ENCODE measurements at regions not wholly inside any gene's neighbourhood (a gene's known extent, or its start where the extent isn't known, plus 50 kb on each side); places are given as distances from the start of the nearest gene placed in this dataset.

GRCh38 chr9:71632776-71633175 is 135.5 kb downstream of the CEMIP2 start:
- Histone ChIP-seq H3K4me3 (no peak overlapping the region), H3K36me3 (no peaks in the 10 kb centered on the region), H3K27me3 (replicated peaks; ENCODE audit: insufficient read depth) (no peaks in the 10 kb centered on the region), H3K27ac (no peak overlapping the region), H3K9me3 (no peaks in the 10 kb centered on the region), H3K4me1 (replicated peaks) (no peaks in the 10 kb centered on the region)
- intact Hi-C loops (cut with DNase I) = no loop called here
- 90% methylated on average over 5 of the region's 5 CpGs for WGBS
- no peak for TF ChIP-seq POLR2A (IDR thresholded peaks at IDR 0.05)
- TF ChIP-seq POLR2AphosphoS5 (IDR thresholded peaks at IDR 0.05) = no peak
- TF ChIP-seq CTCF (IDR thresholded peaks at IDR 0.05) = no peak
- DNase-seq (ENCODE audit: low spot score) = no peak

GRCh38 chr9:71630377-71630995 is 137.8 kb downstream of the CEMIP2 start:
- 81% methylated on average over 3 of the region's 3 CpGs for WGBS
- intact Hi-C loops (cut with DNase I) = no loop called here
- no peaks in the 10 kb centered on the region for H3K9me3 ChIP-seq
- no peaks in the 10 kb centered on the region for H3K36me3 ChIP-seq
- TF ChIP-seq POLR2AphosphoS5 (IDR thresholded peaks at IDR 0.05) (no peak), CTCF (IDR thresholded peaks at IDR 0.05) (no peak), POLR2A (IDR thresholded peaks at IDR 0.05) (no peak)
- H3K27ac ChIP-seq = no peak overlapping the region
- H3K4me3 ChIP-seq = no peak overlapping the region
- no peaks in the 10 kb centered on the region for H3K4me1 ChIP-seq (replicated peaks)
- H3K27me3 ChIP-seq (replicated peaks; ENCODE audit: insufficient read depth) = no peaks in the 10 kb centered on the region
- DNase-seq (ENCODE audit: low spot score) = no peak

- Histone ChIP-seq H3K4me1 (replicated peaks) (no peaks in the 10 kb centered on the region), H3K9me3 (no peaks in the 10 kb centered on the region), H3K4me3 (no peak overlapping the region), H3K27me3 (replicated peaks; ENCODE audit: insufficient read depth) (no peaks in the 10 kb centered on the region), H3K36me3 (no peaks in the 10 kb centered on the region), H3K27ac (no peak overlapping the region)
- 50% methylated on average over 3 of the region's 3 CpGs for WGBS
- TF ChIP-seq POLR2A (IDR thresholded peaks at IDR 0.05) (no peak), CTCF (IDR thresholded peaks at IDR 0.05) (no peak), POLR2AphosphoS5 (IDR thresholded peaks at IDR 0.05) (no peak)
- intact Hi-C loops (cut with DNase I) = no loop called here
- DNase-seq (ENCODE audit: low spot score) = no peak
These were observed 138.6 kb downstream of the CEMIP2 start for GRCh38 chr9:71629578-71630215.

- Histone ChIP-seq H3K27me3 (replicated peaks; ENCODE audit: insufficient read depth) (no peaks in the 10 kb centered on the region), H3K4me1 (replicated peaks) (no peaks in the 10 kb centered on the region), H3K36me3 (no peaks in the 10 kb centered on the region), H3K4me3 (no peak overlapping the region), H3K27ac (no peak overlapping the region), H3K9me3 (no peaks in the 10 kb centered on the region)
- intact Hi-C loops (cut with DNase I) = no loop called here
- DNase-seq (ENCODE audit: low spot score) = no peak
- TF ChIP-seq CTCF (IDR thresholded peaks at IDR 0.05) (no peak), POLR2AphosphoS5 (IDR thresholded peaks at IDR 0.05) (no peak), POLR2A (IDR thresholded peaks at IDR 0.05) (no peak)
- 96% methylated on average over 3 of the region's 3 CpGs for WGBS
These were observed 140.1 kb downstream of the CEMIP2 start for GRCh38 chr9:71628247-71628646.

- Histone ChIP-seq H3K9me3 (no peaks in the 10 kb centered on the region), H3K36me3 (no peaks in the 10 kb centered on the region), H3K27ac (no peak overlapping the region), H3K4me1 (replicated peaks) (no peaks in the 10 kb centered on the region), H3K4me3 (no peak overlapping the region), H3K27me3 (replicated peaks; ENCODE audit: insufficient read depth) (no peaks in the 10 kb centered on the region)
- intact Hi-C loops (cut with DNase I) = no loop called here
- no peak for DNase-seq (ENCODE audit: low spot score)
- WGBS = 89% methylated on average over 1 of the region's 1 CpG
- no peak for TF ChIP-seq POLR2AphosphoS5 (IDR thresholded peaks at IDR 0.05)
- TF ChIP-seq POLR2A (IDR thresholded peaks at IDR 0.05) = no peak
- no peak for TF ChIP-seq CTCF (IDR thresholded peaks at IDR 0.05)
These were observed 140.8 kb downstream of the CEMIP2 start for GRCh38 chr9:71627537-71627936.
